HG02884 (cell line): ENCODE measurements at regions not wholly inside any gene's neighbourhood (a gene's known extent, or its start where the extent isn't known, plus 50 kb on each side); places are given as distances from the start of the nearest gene placed in this dataset.

ENCODE experiments used
- ATAC-seq: cut with Tn5 transposase; IDR thresholded peaks from one replicate; pipeline ENCODE4 v1.9.1; 2021; ENCODE audit warnings: mild to moderate bottlenecking, moderate library complexity; ENCODE audit not compliant: unreplicated experiment

- no peak for ATAC-seq
Measured at GRCh38 chr11:104541701-104542100, 356.6 kb downstream of the CASP12 start.

GRCh38 chr11:104538313-104538712 is 359.9 kb downstream of the CASP12 start:
- ATAC-seq = no peak

GRCh38 chr11:104534278-104534677 is 364.0 kb downstream of the CASP12 start:
- no peak for ATAC-seq

- ATAC-seq = no peak
Measured at GRCh38 chr11:104531894-104532293, 366.4 kb downstream of the CASP12 start.

- no peak for ATAC-seq
Measured at GRCh38 chr11:104531075-104531474, 367.1 kb upstream of the PDGFD start.

GRCh38 chr11:104529906-104530305 is 366.0 kb upstream of the PDGFD start:
- no peak for ATAC-seq

- ATAC-seq = no peak
Measured at GRCh38 chr11:104529213-104529612, 365.3 kb upstream of the PDGFD start.

- ATAC-seq = no peak
Measured at GRCh38 chr11:104526006-104526405, 362.1 kb upstream of the PDGFD start.

GRCh38 chr11:104525416-104525815 is 361.5 kb upstream of the PDGFD start:
- no peak for ATAC-seq

- no peak for ATAC-seq
Measured at GRCh38 chr11:104524254-104524653, 360.3 kb upstream of the PDGFD start.

GRCh38 chr11:104523611-104524010 is 359.7 kb upstream of the PDGFD start:
- ATAC-seq = no peak

- no peak for ATAC-seq
Measured at GRCh38 chr11:104522650-104523049, 358.7 kb upstream of the PDGFD start.

- ATAC-seq = no peak
Measured at GRCh38 chr11:104522123-104522522, 358.2 kb upstream of the PDGFD start.

GRCh38 chr11:104510169-104510568 is 346.2 kb upstream of the PDGFD start:
- no peak for ATAC-seq

GRCh38 chr11:104490182-104490581 is 326.2 kb upstream of the PDGFD start:
- ATAC-seq = no peak

GRCh38 chr11:104488561-104488960 is 324.6 kb upstream of the PDGFD start:
- ATAC-seq = no peak

- no peak for ATAC-seq
Measured at GRCh38 chr11:104487046-104487806, 323.3 kb upstream of the PDGFD start.

- no peak for ATAC-seq
Measured at GRCh38 chr11:104484804-104485554, 321.0 kb upstream of the PDGFD start.

GRCh38 chr11:104476898-104477297 is 313.0 kb upstream of the PDGFD start:
- no peak for ATAC-seq

- ATAC-seq = no peak
Measured at GRCh38 chr11:104476454-104476853, 312.5 kb upstream of the PDGFD start.

GRCh38 chr11:104467404-104467803 is 303.5 kb upstream of the PDGFD start:
- ATAC-seq = no peak

- ATAC-seq = no peak
Measured at GRCh38 chr11:104465321-104465720, 301.4 kb upstream of the PDGFD start.
